T47D (cell line): ENCODE measurements at regions not wholly inside any gene's neighbourhood (a gene's known extent, or its start where the extent isn't known, plus 50 kb on each side); places are given as distances from the start of the nearest gene placed in this dataset.

Experiments used
- DNase-seq, 2 experiments: peaks; one replicate each; pipeline versions ENCODE4 v3.0.0 to v3.0.0-alpha.2; 2011 to 2012; ENCODE audit warnings: low read depth in 1 of 2, low spot score in 1 of 2
- JUND ChIP-seq: IDR thresholded peaks from 2 replicates; pipeline ENCODE4 v1.6.1; 2012; ENCODE audit warnings: low read depth
- in situ Hi-C: cut with HindIII; loops from 2 replicates; pipeline ENCODE4 v1.10.0; 2016; ENCODE audit warnings: low sequenced_read_pairs, low pct_unique_long_range_greater_than_20kb

DNA sequence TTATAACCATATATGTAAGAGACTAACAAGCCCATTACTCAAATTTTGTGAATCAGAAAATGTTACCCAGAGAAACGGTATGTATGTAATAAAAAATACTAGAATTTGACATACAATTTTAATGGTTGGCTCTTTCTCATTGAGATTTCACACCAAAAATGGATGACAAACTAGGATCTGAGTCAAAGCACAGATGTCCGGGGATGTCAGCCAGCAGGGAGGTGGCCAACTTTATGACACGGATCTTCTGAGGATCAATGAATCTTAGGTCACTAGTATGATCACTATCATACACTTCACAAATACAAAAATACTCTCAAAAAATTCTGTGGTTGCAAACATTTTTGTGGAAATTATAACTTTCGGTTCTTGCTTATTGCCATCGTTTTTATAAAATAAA lies 173.5 kb upstream of the NFE2L3 start:
- no peak for TF ChIP-seq JUND
- no peak for DNase-seq
- in situ Hi-C loops, result no loop called here

DNA sequence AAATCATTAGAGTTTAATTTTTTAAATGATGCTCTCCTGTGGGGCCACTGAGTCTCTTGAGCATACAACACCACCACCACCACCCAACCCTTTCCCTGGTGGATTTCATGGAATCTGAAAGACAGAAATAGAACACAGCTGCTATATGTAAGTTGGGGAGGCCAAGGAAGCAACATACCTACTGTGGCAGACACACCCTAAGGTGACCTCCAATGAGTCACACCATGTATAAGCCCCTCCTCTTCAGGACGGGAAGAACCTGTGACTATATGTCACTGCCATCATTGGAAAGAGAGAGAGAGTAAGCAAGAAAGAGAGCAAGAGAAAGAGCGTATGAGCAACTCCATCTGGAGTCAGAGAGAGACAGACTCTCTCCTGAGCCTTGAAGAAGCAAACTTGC lies 172.4 kb upstream of the NFE2L3 start:
- no peak for DNase-seq
- in situ Hi-C loops, result no loop called here
- TF ChIP-seq JUND, result no peak

DNA sequence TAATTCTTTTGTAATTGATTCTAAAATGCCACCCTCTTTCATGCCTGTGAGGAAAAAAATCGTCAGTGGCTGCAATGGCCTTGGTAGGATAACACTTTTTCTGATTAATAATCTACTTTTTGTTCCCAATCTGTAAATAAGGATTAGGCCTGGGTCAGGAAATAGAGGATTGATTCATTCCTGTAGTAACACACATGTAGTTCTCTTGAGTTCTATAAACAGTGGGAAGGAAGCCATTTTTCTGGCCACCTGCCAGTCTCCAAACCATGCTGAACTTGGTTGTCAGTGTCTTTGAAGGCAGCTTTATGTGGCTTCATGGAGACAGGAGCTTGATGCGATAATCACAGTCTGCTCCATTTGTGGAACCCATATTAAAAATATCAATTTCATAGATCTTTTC lies 169.3 kb upstream of the NFE2L3 start:
- in situ Hi-C loops, result no loop called here
- no peak for TF ChIP-seq JUND
- no peak for DNase-seq

DNA sequence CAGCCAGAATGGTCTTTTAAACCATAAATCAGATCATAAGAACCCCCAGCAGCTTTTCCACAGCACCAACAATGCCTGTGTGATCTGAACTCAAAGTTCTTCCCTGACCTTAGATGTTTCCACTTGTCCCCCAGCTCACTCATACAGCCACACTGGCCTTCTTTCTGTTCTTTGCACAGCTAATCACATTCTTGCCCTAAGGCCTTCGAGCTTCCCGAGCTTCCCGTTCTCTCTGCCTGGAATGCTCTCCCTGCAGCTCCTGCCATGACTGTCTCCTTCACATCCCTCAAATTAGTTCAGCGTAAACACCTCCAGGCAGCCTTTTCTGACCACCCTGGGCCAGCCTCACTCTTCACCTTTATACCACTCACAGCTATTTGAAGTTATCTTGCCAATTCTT lies 166.8 kb upstream of the NFE2L3 start:
- no peak for TF ChIP-seq JUND
- in situ Hi-C loops, result no loop called here
- no peak for DNase-seq

DNA sequence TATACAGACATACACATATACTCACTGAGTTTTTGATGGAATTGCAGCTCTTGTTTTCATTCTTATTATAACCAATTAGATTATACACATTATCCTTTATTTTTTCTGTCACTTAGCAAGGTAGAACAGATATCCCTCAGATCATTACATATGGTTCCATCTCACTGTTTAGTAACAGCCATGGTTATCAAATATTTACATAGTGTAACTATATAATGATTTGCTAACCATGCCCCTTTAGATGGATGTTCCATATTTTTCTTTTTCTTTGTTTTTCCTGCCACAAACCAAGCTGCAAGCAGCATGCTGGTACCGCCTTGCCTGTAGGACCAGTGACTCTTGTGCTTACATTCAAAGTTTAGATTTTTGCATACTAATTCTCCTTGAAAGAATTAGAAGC lies 163.4 kb upstream of the NFE2L3 start:
- TF ChIP-seq JUND, result no peak
- DNase-seq, result no peak
- in situ Hi-C loops, result no loop called here

DNA sequence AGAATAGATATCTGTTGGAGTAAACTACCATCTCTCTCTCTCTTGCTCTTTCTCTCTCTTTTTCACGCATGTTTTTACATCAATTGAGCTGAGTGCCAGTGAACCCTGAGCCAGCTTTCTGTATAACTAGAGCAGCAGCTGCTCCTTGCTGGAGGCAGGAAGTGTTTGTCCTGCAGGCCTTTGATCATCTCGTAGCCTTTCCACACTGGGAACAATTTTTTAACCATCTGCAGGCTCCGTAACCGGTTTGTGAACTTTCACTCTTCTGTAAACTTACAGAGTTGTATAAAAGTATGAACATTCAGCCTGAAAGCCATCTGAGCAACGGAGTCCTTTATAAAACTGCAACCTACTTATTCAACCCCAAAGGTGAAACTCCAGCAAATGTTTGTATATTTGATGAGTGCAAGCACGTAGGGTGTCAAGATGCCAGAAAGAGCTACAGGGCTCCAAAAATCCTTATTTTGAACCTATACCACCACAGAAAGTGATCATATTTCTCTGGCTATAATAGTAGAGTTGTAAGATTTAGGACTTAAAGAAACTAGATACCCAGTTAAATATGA lies 162.8 kb upstream of the NFE2L3 start:
- peak in 1 of 2 experiments; percentile 18 for DNase-seq
- no peak for TF ChIP-seq JUND
- in situ Hi-C loops, result no loop called here

DNA sequence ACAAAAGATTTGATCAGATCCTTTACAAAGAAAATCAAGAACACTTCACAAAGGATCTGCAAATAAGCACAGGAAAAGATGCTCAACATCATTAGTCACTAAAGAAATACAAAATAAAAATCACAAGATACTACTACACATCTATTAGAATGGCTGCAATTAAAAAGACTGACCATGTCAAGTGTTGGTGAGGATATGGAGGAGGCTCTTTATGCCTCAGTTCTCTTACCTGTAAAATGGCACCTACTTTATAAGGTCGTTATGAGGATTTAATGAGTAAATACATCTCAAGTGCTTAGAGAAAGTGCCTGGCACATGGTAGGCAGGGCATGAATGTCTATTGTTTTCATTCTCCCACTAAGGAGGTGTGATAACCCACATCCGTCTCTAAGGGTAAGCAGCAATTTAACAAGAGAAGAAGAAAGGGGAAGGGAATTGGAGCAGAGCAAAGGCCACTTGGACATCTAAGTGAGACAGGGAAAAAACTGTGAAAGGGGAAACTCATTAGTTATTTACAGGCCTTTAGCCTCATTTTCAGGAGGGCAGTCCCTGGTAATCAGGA lies 157.5 kb upstream of the NFE2L3 start:
- TF ChIP-seq JUND, result no peak
- DNase-seq, result no peak
- in situ Hi-C loops, result no loop called here

DNA sequence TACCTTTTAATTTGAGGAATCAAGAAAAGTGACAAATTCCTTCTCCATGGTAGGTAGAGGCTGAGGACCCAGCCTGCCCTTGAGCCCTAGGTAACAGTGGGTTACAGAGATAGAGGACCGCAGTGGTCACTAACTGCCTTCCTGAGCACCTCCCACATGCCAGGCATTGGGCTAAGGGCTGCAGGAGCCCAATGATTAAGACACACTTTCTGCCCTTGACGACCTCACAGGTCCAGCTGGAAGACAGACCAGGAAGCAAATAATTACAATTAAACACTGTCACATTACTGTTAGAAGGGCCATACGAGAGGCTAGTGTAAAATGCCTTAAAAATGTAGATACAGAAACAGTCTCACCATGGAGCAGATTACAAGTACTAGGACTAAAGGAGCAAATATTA lies 156.8 kb upstream of the NFE2L3 start:
- no peak for TF ChIP-seq JUND
- in situ Hi-C loops, result no loop called here

DNA sequence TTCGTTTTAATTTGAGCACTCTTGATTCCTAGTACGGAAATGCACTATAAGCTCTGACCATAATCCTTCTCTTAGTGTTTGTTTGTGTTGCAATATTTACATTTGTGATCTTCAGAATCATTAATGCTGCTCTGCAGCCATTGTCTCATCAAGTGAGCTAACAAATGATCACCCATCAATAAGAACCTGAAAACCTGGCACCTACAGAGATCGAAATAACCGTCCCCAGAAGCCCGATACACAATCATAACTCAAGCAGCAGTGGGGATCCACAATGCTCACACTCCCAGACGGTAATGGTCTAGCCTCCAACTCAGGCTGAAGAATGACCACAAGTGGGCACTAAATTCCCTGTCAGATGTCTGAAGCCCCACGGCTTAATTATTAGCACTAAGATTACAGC lies 156.0 kb upstream of the NFE2L3 start:
- no peak for TF ChIP-seq JUND
- in situ Hi-C loops, result no loop called here
- DNase-seq, result peak in 1 of 2 experiments; percentile 14

More for the DNA sequence above, 156.8 kb upstream of the NFE2L3 start:
- DNase-seq, result no peak

DNA sequence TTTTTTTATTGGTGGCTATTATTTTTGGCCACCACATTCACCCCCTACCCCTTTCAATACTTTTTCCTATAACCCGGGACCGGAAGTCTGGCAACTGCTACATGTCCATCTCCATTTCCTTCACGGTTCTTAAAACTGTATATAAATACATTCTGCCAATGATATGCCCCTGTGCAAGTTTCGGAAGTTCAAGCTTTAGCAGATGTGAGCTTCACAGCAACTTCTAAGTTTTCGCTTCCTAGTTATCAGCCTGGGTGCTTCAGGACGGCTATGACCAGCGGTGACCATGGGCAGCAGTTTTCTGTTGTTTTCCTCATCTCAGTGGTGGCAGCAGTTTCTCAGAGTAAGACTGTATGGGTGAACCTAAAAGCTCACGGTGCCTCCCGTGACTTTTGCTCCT lies 153.5 kb upstream of the NFE2L3 start:
- in situ Hi-C loops, result no loop called here
- no peak for DNase-seq
- no peak for TF ChIP-seq JUND

DNA sequence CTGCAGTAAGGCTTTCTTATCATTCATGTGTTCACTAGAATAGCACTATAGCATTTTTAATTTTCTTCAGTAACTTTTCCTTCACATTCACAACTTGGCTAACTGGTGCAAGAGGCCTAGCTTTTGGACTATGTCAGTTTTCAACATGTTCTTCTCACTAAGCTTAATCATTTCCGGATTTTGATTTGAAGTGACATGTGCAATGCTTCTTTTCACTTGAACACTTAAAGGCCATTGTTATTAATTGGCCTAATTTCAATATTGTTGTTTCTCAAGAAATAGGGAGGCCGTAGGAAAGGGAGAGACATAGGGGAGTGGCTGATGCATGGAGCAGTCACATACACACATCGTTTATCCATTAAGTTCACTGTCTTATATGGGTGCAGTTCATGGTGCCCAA lies 151.2 kb upstream of the NFE2L3 start:
- in situ Hi-C loops, result no loop called here
- DNase-seq, result no peak
- no peak for TF ChIP-seq JUND

DNA sequence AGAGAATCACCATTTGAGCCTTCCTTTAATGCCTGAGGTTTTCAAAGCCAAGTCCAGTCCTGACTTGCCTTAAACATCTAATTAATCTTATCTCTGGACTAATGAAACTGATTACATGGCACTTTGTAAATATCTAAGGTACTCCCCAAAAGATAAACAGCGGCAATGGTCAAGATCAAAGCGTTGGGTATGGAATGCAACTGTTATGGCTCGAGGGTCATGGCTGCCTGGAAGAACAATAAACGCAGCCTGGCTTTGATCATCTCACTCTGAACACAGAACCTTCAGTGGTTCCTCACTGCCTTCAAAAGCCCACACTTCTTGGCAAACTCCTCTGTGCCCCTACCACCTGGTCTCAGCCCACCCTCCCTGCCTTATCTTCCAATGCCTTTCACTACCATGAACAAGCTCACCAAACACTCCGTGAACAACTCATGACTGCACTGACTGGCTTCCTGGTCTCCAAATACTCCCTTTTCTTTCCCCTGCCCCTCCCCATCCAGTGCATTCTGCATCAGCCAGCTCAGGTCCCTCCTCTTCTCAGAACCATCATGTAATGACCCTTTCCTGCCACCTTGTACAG lies 150.2 kb upstream of the NFE2L3 start:
- in situ Hi-C loops, result no loop called here
- DNase-seq, result no peak
- TF ChIP-seq JUND, result no peak

DNA sequence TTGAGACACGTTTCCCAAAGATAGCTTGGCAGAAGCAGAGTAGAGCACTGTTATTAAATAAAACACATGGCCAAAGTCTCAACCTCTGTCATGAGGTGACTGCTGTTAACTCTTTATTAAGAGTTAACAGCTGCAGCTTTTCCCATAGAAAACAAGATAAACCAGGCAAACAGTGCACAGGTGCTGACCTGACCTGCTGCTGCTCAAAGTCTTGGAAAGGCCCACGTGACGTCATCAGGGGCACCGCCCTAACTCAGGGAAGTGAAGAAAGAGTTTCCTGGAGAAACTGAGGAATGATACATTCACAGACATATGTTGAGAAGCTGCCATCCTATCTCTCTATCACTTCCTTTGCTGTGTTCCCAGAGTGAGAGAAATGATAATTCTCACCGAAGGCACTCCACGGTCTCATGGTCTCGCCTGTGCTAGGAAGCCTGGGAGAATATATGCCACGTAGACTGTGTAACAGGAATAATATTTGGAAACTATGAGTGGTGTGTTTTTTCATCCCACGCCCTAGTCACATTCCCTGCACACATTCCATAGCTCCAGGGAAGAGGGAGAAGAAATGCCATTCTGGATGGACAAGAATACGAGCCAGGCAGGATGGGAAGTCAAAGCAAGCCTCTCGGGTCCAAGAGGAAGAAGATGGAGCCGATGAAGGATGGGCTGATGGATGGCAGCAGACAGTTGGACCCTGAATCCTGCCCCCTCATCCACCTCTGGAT lies 146.2 kb upstream of the NFE2L3 start:
- DNase-seq, result peak in 1 of 2 experiments; percentile 62
- no peak for TF ChIP-seq JUND
- in situ Hi-C loops, result no loop called here
